ENCODE measurements at regions not wholly inside any gene's neighbourhood (a gene's known extent, or its start where the extent isn't known, plus 50 kb on each side); places are given as distances from the start of the nearest gene placed in this dataset.
"Not testable (repeated sequence)": the region's sequence is repeated elsewhere in the genome, so short reads cannot be mapped to it uniquely, and the experiment has no call there.

- DNase-seq = no peak
Measured at GRCh38 chr10:52558090-52558489, 214.5 kb downstream of the MBL2 start.

GRCh38 chr10:52561322-52561721 is 211.3 kb downstream of the MBL2 start:
- no peak for DNase-seq

DNA sequence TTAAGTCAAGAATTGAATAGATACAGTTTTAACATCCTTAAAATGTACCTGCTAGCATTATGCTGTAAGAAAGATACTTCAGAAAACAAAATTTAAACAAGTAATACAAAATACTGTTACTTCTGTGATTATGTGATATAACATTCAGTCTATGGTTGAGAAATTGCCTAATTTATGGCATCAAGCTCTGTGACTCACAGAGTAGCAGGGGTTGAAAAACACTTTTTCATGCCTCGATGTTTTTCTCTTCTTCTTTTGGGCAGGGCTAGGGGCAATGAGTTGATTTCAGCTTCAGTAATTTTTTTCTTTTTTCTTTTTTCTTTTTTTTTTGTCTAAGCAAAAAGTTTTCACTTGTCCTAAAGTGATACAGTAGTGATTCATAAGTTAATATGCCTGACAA is 209.2 kb downstream of the MBL2 start:
- DNase-seq = no peak

- peak; percentile 71 for DNase-seq
Measured at GRCh38 chr10:52566471-52567246, 205.9 kb downstream of the MBL2 start.

DNA sequence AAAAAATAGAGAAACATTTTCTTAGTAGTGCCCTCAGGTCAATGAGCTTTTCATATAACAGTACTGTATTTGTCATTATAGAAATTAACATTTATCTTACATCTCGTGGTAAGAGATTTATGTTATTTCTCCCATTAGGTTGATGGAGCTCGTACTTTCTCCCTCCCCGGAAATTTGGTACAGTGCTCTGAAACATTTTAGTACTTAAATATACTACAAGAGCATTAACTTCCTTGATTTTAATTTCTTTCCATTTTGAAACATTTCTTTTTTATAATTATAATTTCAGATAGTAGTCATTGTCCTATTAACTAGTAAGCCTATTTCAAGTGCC is 205.4 kb downstream of the MBL2 start:
- no peak for DNase-seq

DNA sequence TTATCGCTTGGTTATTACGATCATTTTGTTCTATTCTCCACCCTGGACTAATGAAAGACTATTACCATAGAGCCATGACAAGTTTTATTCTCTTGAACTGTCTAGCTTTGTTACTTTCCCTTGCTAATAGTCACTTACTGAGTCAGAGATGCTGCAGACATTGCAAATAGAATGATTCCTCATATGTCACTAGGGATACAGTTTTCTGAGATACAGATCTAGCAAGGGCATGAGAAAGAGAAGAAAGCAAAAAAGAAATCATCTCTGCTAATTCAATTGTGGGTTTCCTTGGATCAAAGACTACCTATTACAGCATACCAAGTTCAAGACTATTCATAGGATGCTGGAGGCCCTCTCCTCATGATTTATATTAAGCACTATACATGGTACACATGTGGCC is 204.3 kb downstream of the MBL2 start:
- peak; percentile 55 for DNase-seq

DNA sequence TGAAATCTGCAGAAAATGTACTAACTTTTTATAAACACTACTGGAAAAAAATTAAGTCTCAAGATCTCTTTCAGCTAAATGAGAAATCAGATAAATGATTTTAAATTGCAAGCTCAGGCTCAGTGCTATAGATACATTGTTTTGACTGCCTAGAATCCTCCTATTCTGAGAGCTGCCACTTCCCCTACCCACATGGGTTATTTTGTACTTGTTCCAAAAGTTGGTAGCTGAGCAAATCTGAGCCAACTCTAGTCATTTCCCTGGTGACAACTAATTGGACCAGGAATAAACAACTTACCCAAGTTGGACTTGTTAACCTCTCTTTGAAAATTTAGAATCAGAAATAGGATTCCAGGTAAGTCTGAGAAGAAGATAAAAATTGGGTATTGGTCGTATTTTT is 202.1 kb downstream of the MBL2 start:
- DNase-seq = no peak

- DNase-seq = peak; percentile 54
Measured at GRCh38 chr10:52571018-52571417, 201.6 kb downstream of the MBL2 start.

GRCh38 chr10:52571516-52572182 is 200.9 kb downstream of the MBL2 start:
- DNase-seq = peak; percentile 48

- DNase-seq = no peak
Measured at GRCh38 chr10:52573347-52573746, 199.2 kb downstream of the MBL2 start.

- peak; percentile 66 for DNase-seq
Measured at GRCh38 chr10:52574697-52575096, 197.9 kb downstream of the MBL2 start.

- no peak for DNase-seq
Measured at GRCh38 chr10:52577047-52577446, 195.5 kb downstream of the MBL2 start.

- DNase-seq = peak; percentile 28
Measured at GRCh38 chr10:52578871-52579405, 193.6 kb downstream of the MBL2 start.

GRCh38 chr10:52581636-52582035 is 190.9 kb downstream of the MBL2 start:
- DNase-seq = not testable (repeated sequence)

DNA sequence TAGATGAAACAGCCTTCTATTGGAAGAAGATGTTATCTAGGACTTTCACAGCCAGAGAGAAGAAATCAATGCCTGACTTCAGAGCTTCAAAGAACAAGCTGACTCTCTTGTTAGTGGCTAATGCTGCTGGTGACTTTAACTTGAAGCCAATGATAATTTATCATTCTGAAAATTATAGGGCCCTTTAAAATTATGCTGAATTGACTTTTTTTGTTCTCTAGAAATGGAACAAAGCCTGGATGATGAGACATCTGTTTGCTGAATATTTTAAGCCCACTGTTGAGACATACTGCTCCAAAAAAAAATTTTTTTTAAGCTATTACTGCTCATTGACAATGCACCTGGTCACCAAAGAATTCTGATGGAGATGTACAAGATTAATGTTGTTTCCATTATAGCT is 189.2 kb downstream of the MBL2 start:
- no peak for DNase-seq

GRCh38 chr10:52586710-52587109 is 185.9 kb downstream of the MBL2 start:
- DNase-seq = no peak

- DNase-seq = no peak
Measured at GRCh38 chr10:52597189-52597863, 175.3 kb downstream of the MBL2 start.

DNA sequence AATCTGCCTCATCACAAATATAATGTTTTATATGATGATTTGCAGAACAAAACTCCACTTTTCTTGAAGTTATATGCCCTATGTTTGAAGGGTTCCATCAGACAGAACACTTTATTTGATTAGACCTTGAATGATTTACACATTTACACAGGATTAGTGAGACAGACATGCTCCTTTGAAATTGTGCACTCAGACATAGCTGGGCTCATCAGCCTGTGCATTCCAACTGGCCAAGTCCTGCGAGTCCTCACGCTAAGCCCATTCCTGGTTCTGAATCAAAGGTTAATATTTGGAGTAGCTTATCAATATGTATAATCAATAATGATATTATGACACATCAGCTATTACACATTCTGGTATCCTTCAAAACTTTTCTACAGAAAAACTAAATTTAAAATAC is 173.6 kb downstream of the MBL2 start:
- no peak for DNase-seq

GRCh38 chr10:52599551-52600200 is 172.9 kb downstream of the MBL2 start:
- peak; percentile 61 for DNase-seq

GRCh38 chr10:52604131-52604530 is 168.5 kb downstream of the MBL2 start:
- DNase-seq = not testable (repeated sequence)

GRCh38 chr10:52609071-52609470 is 163.5 kb downstream of the MBL2 start:
- no peak for DNase-seq

GRCh38 chr10:52609626-52610240 is 162.9 kb downstream of the MBL2 start:
- DNase-seq = peak; percentile 20

DNA sequence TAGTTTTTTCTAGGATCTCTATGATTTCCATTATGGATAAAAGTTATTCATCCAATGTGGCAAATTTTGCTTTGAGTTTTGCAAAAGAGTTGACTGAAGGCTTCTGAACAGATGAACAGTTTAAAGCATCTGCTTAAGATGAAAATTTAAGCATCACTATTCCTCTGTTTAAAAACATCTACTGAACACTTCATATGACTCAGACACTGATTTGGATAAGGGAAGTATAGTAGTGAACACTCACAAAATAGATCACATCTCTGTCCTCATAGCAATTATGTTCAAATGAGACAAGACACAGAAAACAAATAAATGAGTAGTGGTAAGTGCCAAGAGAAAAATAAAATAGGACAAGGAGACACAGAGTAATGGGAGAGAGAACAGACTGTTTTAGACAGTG is 157.3 kb downstream of the MBL2 start:
- no peak for DNase-seq
